ENCODE measurements at regions not wholly inside any gene's neighbourhood (a gene's known extent, or its start where the extent isn't known, plus 50 kb on each side); places are given as distances from the start of the nearest gene placed in this dataset.

GRCh38 chr2:126796931-126797621 is 101.6 kb upstream of the TEX51 start:
- no peak for DNase-seq

- no peak for DNase-seq
Measured at GRCh38 chr2:126797622-126798275, 100.9 kb upstream of the TEX51 start.

DNA sequence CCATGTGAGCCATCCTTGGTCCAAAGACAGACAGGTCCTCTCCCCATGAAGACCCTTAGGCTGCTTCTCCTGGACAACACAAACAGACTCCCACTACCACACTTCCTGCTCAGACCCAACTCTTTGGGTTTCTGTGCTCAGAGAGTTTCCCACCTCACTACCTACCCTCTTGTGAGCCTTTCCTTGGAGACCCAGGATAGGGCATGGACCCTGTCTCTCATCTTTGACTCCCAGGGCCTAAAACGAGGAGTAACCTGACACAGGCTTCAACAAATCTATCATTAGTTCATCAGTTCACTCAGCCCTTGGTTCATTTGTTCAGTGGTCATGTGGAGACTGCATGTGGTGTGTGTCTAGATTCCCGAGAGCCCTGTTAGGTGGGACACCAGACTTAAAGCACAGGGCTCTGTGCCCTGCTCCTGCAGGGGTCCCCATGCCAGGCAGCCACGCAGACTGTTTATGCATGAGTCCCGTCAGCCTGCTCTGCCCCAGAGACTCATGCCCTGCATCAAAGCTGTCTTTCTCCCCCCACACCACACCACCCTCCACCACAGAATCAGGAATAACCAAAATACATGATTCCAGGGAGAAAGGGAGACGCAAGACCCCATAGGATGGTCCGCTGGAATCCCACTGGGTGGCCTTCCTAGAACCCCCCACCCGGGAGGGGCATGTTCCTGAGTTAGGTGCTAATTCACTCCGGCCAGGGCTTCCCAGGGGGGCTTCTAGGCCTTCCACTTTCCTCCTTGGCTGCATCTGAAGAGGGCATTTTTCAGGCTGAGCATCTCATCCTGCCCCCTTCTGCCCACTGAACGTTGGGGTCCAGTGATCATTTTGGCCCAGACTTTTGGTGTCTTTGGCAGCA is 100.2 kb upstream of the TEX51 start:
- DNase-seq, result no peak

DNA sequence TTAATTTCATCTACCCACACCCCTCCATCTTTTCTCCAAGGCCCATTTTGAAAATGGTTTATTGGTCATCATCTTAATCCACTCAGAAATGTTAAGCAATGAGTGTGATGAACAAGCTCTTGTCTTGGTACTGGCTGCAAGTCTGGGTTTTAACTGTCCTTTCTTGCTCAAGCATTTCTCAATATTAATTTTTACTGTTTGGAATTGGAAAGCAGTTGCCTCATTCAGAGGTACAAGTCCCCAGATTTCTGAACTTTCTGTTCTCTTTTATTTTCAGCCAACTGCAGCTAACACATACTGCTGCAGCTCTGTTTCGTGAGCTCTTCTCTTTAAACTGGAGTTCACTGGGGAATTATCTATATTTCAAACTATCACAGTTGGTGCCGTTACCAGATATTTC is 99.4 kb upstream of the TEX51 start:
- DNase-seq, result no peak

GRCh38 chr2:126801473-126801872 is 97.2 kb upstream of the TEX51 start:
- DNase-seq, result no peak

GRCh38 chr2:126802316-126802715 is 96.4 kb upstream of the TEX51 start:
- DNase-seq, result no peak

- DNase-seq, result no peak
Measured at GRCh38 chr2:126802774-126803433, 95.8 kb upstream of the TEX51 start.

GRCh38 chr2:126803434-126803775 is 95.3 kb upstream of the TEX51 start:
- DNase-seq, result no peak

- no peak for DNase-seq
Measured at GRCh38 chr2:126804347-126804746, 94.3 kb upstream of the TEX51 start.

DNA sequence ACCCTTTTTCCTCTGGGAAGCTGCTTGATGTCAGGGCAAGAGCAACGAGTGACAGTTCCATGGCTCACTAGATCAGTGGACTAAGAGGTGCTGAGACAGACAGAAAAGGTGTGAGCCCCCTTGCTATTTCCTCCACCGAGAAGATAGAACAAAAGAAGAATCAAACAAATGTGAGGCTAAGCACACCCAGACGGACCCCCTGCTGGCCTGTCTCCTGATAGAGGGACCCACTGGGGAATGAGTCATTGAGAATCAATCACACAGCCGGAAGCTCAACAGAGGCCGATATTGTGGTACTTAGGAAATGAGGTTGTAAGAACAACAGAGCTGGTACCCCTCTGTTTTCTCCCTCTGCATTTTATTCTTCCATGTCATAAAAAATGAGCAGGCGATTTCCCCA is 89.8 kb upstream of the TEX51 start:
- DNase-seq, result no peak

DNA sequence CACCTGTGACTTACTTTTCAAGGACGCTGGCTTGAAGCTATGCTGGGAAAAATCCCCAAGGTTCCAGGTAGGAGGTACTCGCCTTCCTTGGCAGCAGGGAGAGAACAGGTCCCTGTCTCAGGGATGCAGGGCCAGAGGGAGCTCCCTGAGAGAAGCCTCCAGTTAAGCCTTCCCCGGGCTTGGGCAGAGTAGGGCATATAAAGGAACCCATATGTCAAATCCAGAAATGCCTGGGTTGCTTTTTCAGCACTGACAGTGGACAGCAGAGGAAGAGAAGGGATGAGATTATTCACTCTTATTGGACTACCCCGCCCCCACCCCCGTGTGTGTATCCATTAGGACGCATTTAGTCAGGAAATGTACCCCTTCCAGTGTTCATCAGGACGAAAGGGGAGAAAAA is 89.3 kb upstream of the TEX51 start:
- no peak for DNase-seq

DNA sequence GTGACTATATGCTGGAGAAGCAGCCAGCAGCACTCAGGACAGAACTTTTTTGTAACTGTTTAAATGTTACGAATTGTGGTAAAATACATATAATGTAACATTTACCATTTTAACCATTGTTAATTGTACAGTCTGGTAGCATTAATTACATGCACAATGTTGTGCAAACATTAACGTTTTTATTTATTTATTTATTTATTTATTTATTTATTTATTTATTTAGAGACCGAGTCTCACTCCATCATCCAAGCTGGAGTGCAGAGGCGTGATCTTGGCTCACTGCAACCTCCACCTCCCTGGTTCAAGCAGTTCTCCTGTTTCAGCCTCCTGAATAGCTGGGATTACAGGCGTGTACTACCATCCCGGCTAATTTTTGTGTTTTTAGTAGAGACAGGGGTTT is 88.7 kb upstream of the TEX51 start:
- no peak for DNase-seq

DNA sequence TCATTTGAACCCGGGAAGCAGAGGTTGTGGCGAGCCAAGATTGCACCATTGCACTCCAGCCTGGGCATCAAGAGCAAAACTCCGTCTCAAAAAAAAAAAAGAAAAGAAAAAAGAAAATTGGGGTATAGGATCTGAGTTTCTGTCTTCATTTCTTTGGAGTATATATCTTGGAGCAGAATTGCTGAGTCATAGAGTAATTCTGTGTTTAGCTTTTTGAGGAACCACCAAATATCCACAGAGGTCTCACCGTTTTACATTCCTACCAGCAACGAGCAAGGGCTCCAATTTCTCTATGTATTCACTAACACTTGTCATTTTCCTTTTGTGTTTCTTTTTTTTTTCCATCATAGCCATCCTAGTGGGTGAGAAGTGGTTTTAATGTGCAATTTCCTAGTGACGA is 87.6 kb upstream of the TEX51 start:
- DNase-seq, result no peak

GRCh38 chr2:126817172-126817571 is 81.5 kb upstream of the TEX51 start:
- no peak for DNase-seq

DNA sequence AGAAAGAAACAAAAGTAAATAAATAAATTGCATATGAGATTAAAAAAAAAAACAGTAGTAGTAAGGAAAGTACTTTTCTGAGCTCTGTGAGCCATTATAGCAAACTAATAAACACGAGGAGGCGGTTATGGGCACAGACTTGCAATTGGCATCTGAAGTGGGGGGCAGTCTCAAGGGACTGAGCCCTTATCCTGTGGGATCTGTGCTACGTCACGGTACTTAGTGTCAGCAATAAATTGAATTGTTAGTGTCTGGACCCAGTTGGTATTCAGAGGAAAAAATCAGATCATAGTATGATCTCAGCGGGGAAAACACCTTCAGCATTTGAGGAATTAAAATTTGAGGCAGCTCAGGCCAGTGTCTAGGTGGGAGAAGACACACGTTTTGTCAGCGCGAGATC is 76.6 kb upstream of the TEX51 start:
- DNase-seq, result no peak

DNA sequence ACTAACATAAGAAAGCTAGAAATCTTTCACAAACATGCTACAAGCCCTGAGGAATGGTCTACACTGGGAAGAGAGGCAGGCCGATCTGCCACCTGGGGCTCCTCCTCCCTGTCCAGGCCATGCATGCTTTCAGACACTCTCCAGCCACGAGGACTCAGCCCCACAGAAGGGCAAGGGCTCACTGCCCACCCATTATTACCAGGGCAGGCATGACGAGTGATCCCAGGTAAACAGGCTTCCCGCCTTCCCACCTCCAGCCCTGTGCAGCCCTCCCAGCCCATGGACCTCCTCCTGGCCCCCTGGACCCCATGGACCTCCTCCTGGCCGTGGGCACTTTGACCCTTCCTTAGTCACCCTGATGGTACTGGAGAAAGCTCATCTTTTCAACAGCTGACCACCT is 75.8 kb upstream of the TEX51 start:
- no peak for DNase-seq

DNA sequence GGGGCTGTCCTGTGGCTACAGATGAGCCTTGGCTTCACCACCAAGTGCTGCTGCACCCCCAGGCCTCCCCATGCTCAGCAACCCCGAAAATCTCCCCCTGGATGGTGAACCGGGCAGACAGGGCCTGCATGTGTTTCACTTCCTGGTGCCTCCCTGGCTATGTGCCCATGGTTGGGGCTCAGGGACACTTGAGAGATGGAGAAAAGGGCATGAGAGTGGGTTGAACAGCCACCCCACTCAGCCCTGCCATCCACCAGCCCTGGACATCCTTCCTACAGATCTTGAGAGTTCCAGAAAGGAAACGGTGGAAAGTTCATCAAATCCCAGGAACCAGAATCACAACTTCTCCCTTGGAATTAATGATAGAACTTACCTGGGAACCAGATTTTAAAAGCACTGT is 74.7 kb upstream of the TEX51 start:
- DNase-seq, result no peak

- no peak for DNase-seq
Measured at GRCh38 chr2:126824663-126825062, 74.0 kb upstream of the TEX51 start.

- no peak for DNase-seq
Measured at GRCh38 chr2:126825316-126825715, 73.4 kb upstream of the TEX51 start.

GRCh38 chr2:126826491-126826890 is 72.2 kb upstream of the TEX51 start:
- DNase-seq, result no peak

DNA sequence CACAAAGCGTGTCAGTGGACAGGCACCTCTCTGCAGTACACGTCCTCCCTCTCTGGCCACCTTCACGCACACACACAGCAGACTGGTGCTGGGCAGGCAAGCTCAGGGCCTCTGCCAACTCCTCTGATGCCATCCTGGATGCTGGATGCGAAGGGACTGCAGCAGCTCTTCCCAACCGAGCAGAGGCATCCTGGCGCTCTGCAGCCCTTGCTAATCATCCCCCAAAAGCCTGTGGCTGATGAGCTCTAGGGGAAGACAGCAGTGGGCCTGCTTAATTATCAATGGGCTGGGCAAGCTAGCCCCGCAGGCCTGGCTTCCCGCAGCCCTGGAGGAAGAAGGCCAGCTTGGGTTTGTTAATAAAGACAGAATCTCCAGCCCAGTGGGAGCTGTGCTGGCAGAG is 71.3 kb upstream of the TEX51 start:
- DNase-seq, result no peak

DNA sequence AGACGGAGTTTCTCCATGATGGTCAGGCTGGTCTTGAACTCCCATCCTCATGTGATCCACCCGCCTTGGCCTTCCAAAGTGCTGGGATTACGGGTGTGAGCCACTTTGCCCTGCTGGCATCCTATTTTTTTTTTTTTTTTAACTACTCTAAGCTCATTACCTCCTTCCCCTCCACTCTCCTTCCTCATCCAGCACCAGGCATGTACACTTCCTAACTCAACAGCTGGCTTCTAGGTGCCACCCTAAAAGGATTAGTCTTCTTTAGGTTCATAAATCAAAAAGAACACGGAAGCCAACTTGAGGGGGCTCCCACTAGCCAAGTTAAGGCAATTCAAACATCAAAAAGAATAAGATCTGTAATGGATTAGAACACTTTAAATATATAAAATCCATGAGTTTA is 70.6 kb upstream of the TEX51 start:
- no peak for DNase-seq

- DNase-seq, result no peak
Measured at GRCh38 chr2:126828491-126828890, 70.2 kb upstream of the TEX51 start.
